ENCODE measurements at regions not wholly inside any gene's neighbourhood (a gene's known extent, or its start where the extent isn't known, plus 50 kb on each side); places are given as distances from the start of the nearest gene placed in this dataset.
"Not testable (repeated sequence)": the region's sequence is repeated elsewhere in the genome, so short reads cannot be mapped to it uniquely, and the experiment has no call there.

GRCh38 chr7:112959276-112959675, 127.4 kb downstream of the GPR85 start:
- TF ChIP-seq, protein P1, sequence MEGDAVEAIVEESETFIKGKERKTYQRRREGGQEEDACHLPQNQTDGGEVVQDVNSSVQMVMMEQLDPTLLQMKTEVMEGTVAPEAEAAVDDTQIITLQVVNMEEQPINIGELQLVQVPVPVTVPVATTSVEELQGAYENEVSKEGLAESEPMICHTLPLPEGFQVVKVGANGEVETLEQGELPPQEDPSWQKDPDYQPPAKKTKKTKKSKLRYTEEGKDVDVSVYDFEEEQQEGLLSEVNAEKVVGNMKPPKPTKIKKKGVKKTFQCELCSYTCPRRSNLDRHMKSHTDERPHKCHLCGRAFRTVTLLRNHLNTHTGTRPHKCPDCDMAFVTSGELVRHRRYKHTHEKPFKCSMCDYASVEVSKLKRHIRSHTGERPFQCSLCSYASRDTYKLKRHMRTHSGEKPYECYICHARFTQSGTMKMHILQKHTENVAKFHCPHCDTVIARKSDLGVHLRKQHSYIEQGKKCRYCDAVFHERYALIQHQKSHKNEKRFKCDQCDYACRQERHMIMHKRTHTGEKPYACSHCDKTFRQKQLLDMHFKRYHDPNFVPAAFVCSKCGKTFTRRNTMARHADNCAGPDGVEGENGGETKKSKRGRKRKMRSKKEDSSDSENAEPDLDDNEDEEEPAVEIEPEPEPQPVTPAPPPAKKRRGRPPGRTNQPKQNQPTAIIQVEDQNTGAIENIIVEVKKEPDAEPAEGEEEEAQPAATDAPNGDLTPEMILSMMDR (IDR thresholded peaks at IDR 0.05; ENCODE audit: control extremely low read depth, extremely low read depth), result no peak
- no peak overlapping the region for H3K27ac ChIP-seq (ENCODE audit: low read depth in 1 of 2, low read length in 1 of 2)
- H3K4me1 ChIP-seq (ENCODE audit: control insufficient read depth in 5 of 5, insufficient read depth in 5 of 5, low read length in 5 of 5), result no peaks in the 10 kb centered on the region
- no peak overlapping the region for H3K4me3 ChIP-seq
- H3K36me3 ChIP-seq (ENCODE audit: control insufficient read depth in 4 of 4, insufficient read depth in 4 of 4, low read length in 4 of 4), result no peaks in the 10 kb centered on the region
- H3K9me3 ChIP-seq (ENCODE audit: control insufficient read depth in 4 of 4, insufficient read depth in 3 of 4, low read length in 3 of 4), result no peaks in the 10 kb centered on the region
- ATAC-seq (ENCODE audit: insufficient read depth, low FRiP score) (no peak), DNase-seq (no peak)
- H3K9ac ChIP-seq (ENCODE audit: insufficient read depth in 1 of 2, low read length in 2 of 2), result no peak overlapping the region
- H3K27me3 ChIP-seq (ENCODE audit: control insufficient read depth in 3 of 3, insufficient read depth in 3 of 3, low read length in 2 of 3), result no peaks in the 10 kb centered on the region

GRCh38 chr7:112958775-112959174, 127.9 kb downstream of the GPR85 start:
- no peak overlapping the region for H3K9ac ChIP-seq (ENCODE audit: insufficient read depth in 1 of 2, low read length in 2 of 2)
- no peaks in the 10 kb centered on the region for H3K9me3 ChIP-seq (ENCODE audit: control insufficient read depth in 4 of 4, insufficient read depth in 3 of 4, low read length in 3 of 4)
- no peaks in the 10 kb centered on the region for H3K4me1 ChIP-seq (ENCODE audit: control insufficient read depth in 5 of 5, insufficient read depth in 5 of 5, low read length in 5 of 5)
- no peak for DNase-seq
- no peaks in the 10 kb centered on the region for H3K27me3 ChIP-seq (ENCODE audit: control insufficient read depth in 3 of 3, insufficient read depth in 3 of 3, low read length in 2 of 3)
- no peak overlapping the region for H3K4me3 ChIP-seq
- ATAC-seq (ENCODE audit: insufficient read depth, low FRiP score), result no peak
- no peaks in the 10 kb centered on the region for H3K36me3 ChIP-seq (ENCODE audit: control insufficient read depth in 4 of 4, insufficient read depth in 4 of 4, low read length in 4 of 4)
- TF ChIP-seq, protein P1 (IDR thresholded peaks at IDR 0.05; ENCODE audit: control extremely low read depth, extremely low read depth), result no peak
- no peak overlapping the region for H3K27ac ChIP-seq (ENCODE audit: low read depth in 1 of 2, low read length in 1 of 2)

GRCh38 chr7:112957901-112958300, 128.7 kb downstream of the GPR85 start:
- ATAC-seq (ENCODE audit: insufficient read depth, low FRiP score) (no peak), DNase-seq (no peak)
- no peaks in the 10 kb centered on the region for H3K9me3 ChIP-seq (ENCODE audit: control insufficient read depth in 4 of 4, insufficient read depth in 3 of 4, low read length in 3 of 4)
- H3K27ac ChIP-seq (ENCODE audit: low read depth in 1 of 2, low read length in 1 of 2), result no peak overlapping the region
- no peaks in the 10 kb centered on the region for H3K4me1 ChIP-seq (ENCODE audit: control insufficient read depth in 5 of 5, insufficient read depth in 5 of 5, low read length in 5 of 5)
- H3K4me3 ChIP-seq, result no peak overlapping the region
- no peaks in the 10 kb centered on the region for H3K27me3 ChIP-seq (ENCODE audit: control insufficient read depth in 3 of 3, insufficient read depth in 3 of 3, low read length in 2 of 3)
- no peaks in the 10 kb centered on the region for H3K36me3 ChIP-seq (ENCODE audit: control insufficient read depth in 4 of 4, insufficient read depth in 4 of 4, low read length in 4 of 4)
- TF ChIP-seq, protein P1 (IDR thresholded peaks at IDR 0.05; ENCODE audit: control extremely low read depth, extremely low read depth), result no peak
- no peak overlapping the region for H3K9ac ChIP-seq (ENCODE audit: insufficient read depth in 1 of 2, low read length in 2 of 2)

DNA sequence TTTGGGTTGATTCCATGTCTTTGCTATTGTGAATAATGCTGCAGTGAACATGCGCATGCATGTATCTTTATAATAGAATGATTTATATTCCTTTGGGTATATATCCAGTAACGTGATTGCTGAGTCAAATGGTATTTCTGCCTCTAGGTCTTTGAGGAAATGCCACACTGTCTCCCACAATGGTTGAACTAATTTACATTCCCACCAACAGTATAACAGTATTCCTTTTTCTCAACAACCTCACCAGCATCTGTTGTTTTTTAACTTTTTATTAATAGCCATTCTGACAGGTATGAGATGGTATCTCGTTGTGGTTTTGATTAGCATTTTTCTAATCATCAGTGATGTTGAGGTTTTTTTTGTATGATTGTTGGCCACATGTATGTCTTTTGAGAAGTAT, 133.6 kb downstream of the GPR85 start:
- H3K4me1 ChIP-seq (ENCODE audit: control insufficient read depth in 5 of 5, insufficient read depth in 5 of 5, low read length in 5 of 5); H3K27me3 ChIP-seq (ENCODE audit: control insufficient read depth in 3 of 3, insufficient read depth in 3 of 3, low read length in 2 of 3); H3K9me3 ChIP-seq (ENCODE audit: control insufficient read depth in 4 of 4, insufficient read depth in 3 of 4, low read length in 3 of 4); H3K4me3 ChIP-seq; H3K36me3 ChIP-seq (ENCODE audit: control insufficient read depth in 4 of 4, insufficient read depth in 4 of 4, low read length in 4 of 4); DNase-seq; H3K9ac ChIP-seq (ENCODE audit: insufficient read depth in 1 of 2, low read length in 2 of 2); H3K27ac ChIP-seq (ENCODE audit: low read depth in 1 of 2, low read length in 1 of 2); ATAC-seq (ENCODE audit: insufficient read depth, low FRiP score): not testable (repeated sequence)
- WGBS, 2 donors, result 81 to 83% methylated on average over 3 of the region's 3 CpGs
